Glutamatergic neuron (in vitro differentiated cells): ENCODE measurements at regions not wholly inside any gene's neighbourhood (a gene's known extent, or its start where the extent isn't known, plus 50 kb on each side); places are given as distances from the start of the nearest gene placed in this dataset.

Experiments
- DNase-seq: peaks from one replicate; pipeline ENCODE4 v3.0.0; 2022
- H3K27ac Mint-ChIP-seq: one replicate; pipeline ENCODE4 v1.8.0; 2020; ENCODE audit warnings: mild to moderate bottlenecking, mixed read lengths, inconsistent platforms; ENCODE audit not compliant: unreplicated experiment
- H3K27me3 Mint-ChIP-seq: one replicate; pipeline ENCODE4 v1.8.0; 2020; ENCODE audit warnings: mild to moderate bottlenecking, moderate library complexity, mixed read lengths, inconsistent platforms; ENCODE audit not compliant: unreplicated experiment
- H3K36me3 Mint-ChIP-seq: one replicate; pipeline ENCODE4 v1.8.0; 2020; ENCODE audit warnings: mild to moderate bottlenecking, mixed read lengths, inconsistent platforms; ENCODE audit not compliant: unreplicated experiment
- H3K4me1 Mint-ChIP-seq: one replicate; pipeline ENCODE4 v1.8.0; 2020; ENCODE audit warnings: mild to moderate bottlenecking, low read depth, mixed read lengths, inconsistent platforms; ENCODE audit not compliant: unreplicated experiment
- H3K4me3 Mint-ChIP-seq: one replicate; pipeline ENCODE4 v1.8.0; 2020; ENCODE audit warnings: mild to moderate bottlenecking, mixed read lengths, inconsistent platforms; ENCODE audit not compliant: unreplicated experiment
- H3K9me3 Mint-ChIP-seq: one replicate; pipeline ENCODE4 v1.8.0; 2020; ENCODE audit warnings: mild to moderate bottlenecking, moderate library complexity, mixed read lengths, inconsistent platforms; ENCODE audit not compliant: unreplicated experiment
- CTCF ChIP-seq: fragments of 200-600 bp; sonication (generic); IDR thresholded peaks from one replicate; pipeline ENCODE4 v1.5.0; 2021; ENCODE audit not compliant: partially characterized antibody, unreplicated experiment

GRCh38 chr4:16290681-16291420, 64.6 kb upstream of the TAPT1 start:
- Mint-ChIP-seq H3K36me3 (no peaks in the 10 kb centered on the region), H3K4me3 (no peak overlapping the region), H3K27ac (no peak overlapping the region), H3K4me1 (peaks cover 4% of the 10 kb centered on the region), H3K27me3 (no peaks in the 10 kb centered on the region), H3K9me3 (no peaks in the 10 kb centered on the region)
- TF ChIP-seq CTCF: no peak
- no peak for DNase-seq

- Mint-ChIP-seq H3K4me3 (no peak overlapping the region), H3K36me3 (peaks cover 2% of the 10 kb centered on the region), H3K9me3 (no peaks in the 10 kb centered on the region), H3K4me1 (peaks cover 4% of the 10 kb centered on the region), H3K27me3 (peaks cover 1% of the 10 kb centered on the region), H3K27ac (no peak overlapping the region)
- no peak for DNase-seq
- peak; percentile 57 for TF ChIP-seq CTCF
Measured at GRCh38 chr4:16289897-16290554, 63.8 kb upstream of the TAPT1 start.

- H3K9me3 Mint-ChIP-seq: peaks cover 9% of the 10 kb centered on the region
- no peak for TF ChIP-seq CTCF
- peaks cover 2% of the 10 kb centered on the region for H3K27me3 Mint-ChIP-seq
- no peak overlapping the region for H3K4me3 Mint-ChIP-seq
- no peak for DNase-seq
- H3K27ac Mint-ChIP-seq: no peak overlapping the region
- no peaks in the 10 kb centered on the region for H3K4me1 Mint-ChIP-seq
- peaks cover 13% of the 10 kb centered on the region for H3K36me3 Mint-ChIP-seq
Measured at GRCh38 chr4:16284050-16284449, 57.8 kb upstream of the TAPT1 start.

- Mint-ChIP-seq H3K27me3 (peaks cover 3% of the 10 kb centered on the region), H3K4me1 (no peaks in the 10 kb centered on the region), H3K9me3 (peaks cover 7% of the 10 kb centered on the region), H3K27ac (no peak overlapping the region), H3K4me3 (no peak overlapping the region), H3K36me3 (peaks cover 14% of the 10 kb centered on the region)
- DNase-seq: no peak
- TF ChIP-seq CTCF: no peak
Measured at GRCh38 chr4:16278178-16278577, 51.9 kb upstream of the TAPT1 start.
